GM06990 (cell line): ENCODE measurements at regions not wholly inside any gene's neighbourhood (a gene's known extent, or its start where the extent isn't known, plus 50 kb on each side); places are given as distances from the start of the nearest gene placed in this dataset.

ENCODE experiments used
- DNase-seq: peaks from one replicate; pipeline ENCODE4 v3.0.0-alpha.2; 2011; ENCODE audit not compliant: insufficient read length; ENCODE audit errors: extremely low read depth
- H3K27me3 ChIP-seq: replicated peaks from 2 replicates; pipeline ENCODE4 v1.6.0; 2011; ENCODE audit warnings: low read length; ENCODE audit not compliant: control insufficient read depth, insufficient read depth
- H3K36me3 ChIP-seq: 2 replicates; pipeline ENCODE4 v1.5.1; 2011; ENCODE audit warnings: low read length; ENCODE audit not compliant: control insufficient read depth, insufficient read depth
- H3K4me3 ChIP-seq: replicated peaks from 2 replicates; pipeline ENCODE4 v1.5.1; 2011; ENCODE audit warnings: low read depth, mild to moderate bottlenecking, control low read depth, low read length
- CTCF ChIP-seq: IDR thresholded peaks from 2 replicates; pipeline ENCODE4 v1.5.1; 2011; ENCODE audit warnings: low read length, control low read depth, mild to moderate bottlenecking, inconsistent platforms; ENCODE audit not compliant: insufficient read depth, poor library complexity, severe bottlenecking

- Histone ChIP-seq H3K27me3 (no peaks in the 10 kb centered on the region), H3K36me3 (no peaks in the 10 kb centered on the region), H3K4me3 (no peak overlapping the region)
- DNase-seq = no peak
- no peak for TF ChIP-seq CTCF
These were observed 60.3 kb upstream of the SLC45A1 start for GRCh38 chr1:8257621-8258020.

- H3K36me3 ChIP-seq = no peaks in the 10 kb centered on the region
- H3K4me3 ChIP-seq = no peak overlapping the region
- H3K27me3 ChIP-seq = no peaks in the 10 kb centered on the region
- no peak for TF ChIP-seq CTCF
- DNase-seq = no peak
These were observed 61.6 kb upstream of the SLC45A1 start for GRCh38 chr1:8256321-8256720.

GRCh38 chr1:8255712-8256111 lies 62.2 kb upstream of the SLC45A1 start:
- H3K36me3 ChIP-seq = no peaks in the 10 kb centered on the region
- TF ChIP-seq CTCF = no peak
- no peak for DNase-seq
- H3K27me3 ChIP-seq = no peaks in the 10 kb centered on the region
- no peak overlapping the region for H3K4me3 ChIP-seq

GRCh38 chr1:8252266-8252951 lies 65.5 kb upstream of the SLC45A1 start:
- no peaks in the 10 kb centered on the region for H3K36me3 ChIP-seq
- no peak for TF ChIP-seq CTCF
- H3K4me3 ChIP-seq = no peak overlapping the region
- DNase-seq = no peak
- H3K27me3 ChIP-seq = no peaks in the 10 kb centered on the region

GRCh38 chr1:8251635-8252034 lies 66.3 kb upstream of the SLC45A1 start:
- no peak for DNase-seq
- Histone ChIP-seq H3K4me3 (no peak overlapping the region), H3K27me3 (no peaks in the 10 kb centered on the region), H3K36me3 (no peaks in the 10 kb centered on the region)
- TF ChIP-seq CTCF = no peak

- no peak for TF ChIP-seq CTCF
- H3K4me3 ChIP-seq = no peak overlapping the region
- DNase-seq = no peak
- H3K27me3 ChIP-seq = no peaks in the 10 kb centered on the region
- no peaks in the 10 kb centered on the region for H3K36me3 ChIP-seq
These were observed 68.1 kb upstream of the SLC45A1 start for GRCh38 chr1:8249838-8250237.
